T-helper 1 cell treated with Interleukin-12 subunit alpha and Interleukin-12 subunit beta and Interleukin-4 antibody, amounts not matched to agents 30 μg/mL and 1 μg/mL, for 36 hours (primary cell): ENCODE measurements at regions not wholly inside any gene's neighbourhood (a gene's known extent, or its start where the extent isn't known, plus 50 kb on each side); places are given as distances from the start of the nearest gene placed in this dataset.

Source experiments
- H3K27ac Mint-ChIP-seq: one replicate; pipeline ENCODE4 v1.8.0; 2021; ENCODE audit warnings: mild to moderate bottlenecking, mixed read lengths
- H3K27me3 Mint-ChIP-seq: one replicate; pipeline ENCODE4 v1.8.0; 2021; ENCODE audit warnings: low read depth, mixed read lengths
- H3K36me3 Mint-ChIP-seq: one replicate; pipeline ENCODE4 v1.8.0; 2021; ENCODE audit warnings: low read depth, mixed read lengths
- H3K4me1 Mint-ChIP-seq: one replicate; pipeline ENCODE4 v1.8.0; 2021; ENCODE audit warnings: low read depth, mixed read lengths
- H3K4me3 Mint-ChIP-seq: one replicate; pipeline ENCODE4 v1.8.0; 2021; ENCODE audit warnings: mild to moderate bottlenecking, moderate library complexity, mixed read lengths
- H3K9me3 Mint-ChIP-seq: one replicate; pipeline ENCODE4 v1.8.0; 2021; ENCODE audit warnings: mixed read lengths

GRCh38 chr18:28652654-28653053 is 475.7 kb upstream of the CDH2 start:
- Mint-ChIP-seq H3K4me3 (no peak overlapping the region), H3K36me3 (no peaks in the 10 kb centered on the region), H3K27me3 (no peaks in the 10 kb centered on the region), H3K9me3 (peaks cover 24% of the 10 kb centered on the region), H3K27ac (no peak overlapping the region), H3K4me1 (no peaks in the 10 kb centered on the region)

- no peak overlapping the region for H3K4me3 Mint-ChIP-seq
- H3K4me1 Mint-ChIP-seq, result no peaks in the 10 kb centered on the region
- H3K27ac Mint-ChIP-seq, result no peak overlapping the region
- H3K36me3 Mint-ChIP-seq, result no peaks in the 10 kb centered on the region
- no peaks in the 10 kb centered on the region for H3K27me3 Mint-ChIP-seq
- H3K9me3 Mint-ChIP-seq, result peaks cover 21% of the 10 kb centered on the region
These were observed 474.4 kb upstream of the CDH2 start for GRCh38 chr18:28651298-28651697.

GRCh38 chr18:28650860-28651259 is 473.9 kb upstream of the CDH2 start:
- Mint-ChIP-seq H3K27ac (no peak overlapping the region), H3K4me3 (no peak overlapping the region), H3K27me3 (no peaks in the 10 kb centered on the region), H3K4me1 (no peaks in the 10 kb centered on the region), H3K36me3 (no peaks in the 10 kb centered on the region), H3K9me3 (peaks cover 21% of the 10 kb centered on the region)

GRCh38 chr18:28647961-28648360 is 471.0 kb upstream of the CDH2 start:
- Mint-ChIP-seq H3K27ac (no peak overlapping the region), H3K4me3 (no peak overlapping the region), H3K27me3 (no peaks in the 10 kb centered on the region)

GRCh38 chr18:28637897-28638296 is 461.0 kb upstream of the CDH2 start:
- H3K4me3 Mint-ChIP-seq, result no peak overlapping the region
- no peaks in the 10 kb centered on the region for H3K36me3 Mint-ChIP-seq
- H3K4me1 Mint-ChIP-seq, result no peaks in the 10 kb centered on the region
- H3K9me3 Mint-ChIP-seq, result peaks cover 39% of the 10 kb centered on the region
- H3K27ac Mint-ChIP-seq, result no peak overlapping the region
- H3K27me3 Mint-ChIP-seq, result no peaks in the 10 kb centered on the region

More at GRCh38 chr18:28647961-28648360, 471.0 kb upstream of the CDH2 start:
- Mint-ChIP-seq H3K4me1 (no peaks in the 10 kb centered on the region), H3K9me3 (peaks cover 20% of the 10 kb centered on the region), H3K36me3 (no peaks in the 10 kb centered on the region)

GRCh38 chr18:28635530-28635929 is 458.6 kb upstream of the CDH2 start:
- H3K36me3 Mint-ChIP-seq, result no peaks in the 10 kb centered on the region
- H3K9me3 Mint-ChIP-seq, result peaks cover 38% of the 10 kb centered on the region
- H3K27me3 Mint-ChIP-seq, result no peaks in the 10 kb centered on the region
- H3K27ac Mint-ChIP-seq, result no peak overlapping the region
- no peak overlapping the region for H3K4me3 Mint-ChIP-seq
- no peaks in the 10 kb centered on the region for H3K4me1 Mint-ChIP-seq

GRCh38 chr18:28626756-28627155 is 449.8 kb upstream of the CDH2 start:
- Mint-ChIP-seq H3K4me1 (no peaks in the 10 kb centered on the region), H3K36me3 (no peaks in the 10 kb centered on the region), H3K9me3 (peaks cover under 1% of the 10 kb centered on the region), H3K4me3 (no peak overlapping the region), H3K27me3 (no peaks in the 10 kb centered on the region), H3K27ac (no peak overlapping the region)

- H3K9me3 Mint-ChIP-seq, result peaks cover 15% of the 10 kb centered on the region
- H3K4me3 Mint-ChIP-seq, result no peak overlapping the region
- no peaks in the 10 kb centered on the region for H3K36me3 Mint-ChIP-seq
- no peaks in the 10 kb centered on the region for H3K4me1 Mint-ChIP-seq
- no peaks in the 10 kb centered on the region for H3K27me3 Mint-ChIP-seq
- no peak overlapping the region for H3K27ac Mint-ChIP-seq
These were observed 431.1 kb upstream of the CDH2 start for GRCh38 chr18:28607991-28608390.

GRCh38 chr18:28606686-28607085 is 429.8 kb upstream of the CDH2 start:
- Mint-ChIP-seq H3K36me3 (no peaks in the 10 kb centered on the region), H3K27ac (no peak overlapping the region), H3K4me3 (no peak overlapping the region), H3K9me3 (peaks cover 15% of the 10 kb centered on the region), H3K4me1 (no peaks in the 10 kb centered on the region), H3K27me3 (no peaks in the 10 kb centered on the region)

- H3K4me3 Mint-ChIP-seq, result no peak overlapping the region
- no peaks in the 10 kb centered on the region for H3K4me1 Mint-ChIP-seq
- no peak overlapping the region for H3K27ac Mint-ChIP-seq
- peaks cover 11% of the 10 kb centered on the region for H3K9me3 Mint-ChIP-seq
- no peaks in the 10 kb centered on the region for H3K36me3 Mint-ChIP-seq
- H3K27me3 Mint-ChIP-seq, result no peaks in the 10 kb centered on the region
These were observed 425.5 kb upstream of the CDH2 start for GRCh38 chr18:28602391-28602790.

GRCh38 chr18:28594034-28594433 is 417.1 kb upstream of the CDH2 start:
- Mint-ChIP-seq H3K4me1 (no peaks in the 10 kb centered on the region), H3K9me3 (peaks cover 8% of the 10 kb centered on the region)

GRCh38 chr18:28588884-28589549 is 412.1 kb upstream of the CDH2 start:
- H3K4me1 Mint-ChIP-seq, result no peaks in the 10 kb centered on the region
- H3K36me3 Mint-ChIP-seq, result no peaks in the 10 kb centered on the region

More at GRCh38 chr18:28594034-28594433, 417.1 kb upstream of the CDH2 start:
- H3K36me3 Mint-ChIP-seq, result no peaks in the 10 kb centered on the region
- no peak overlapping the region for H3K27ac Mint-ChIP-seq
- no peak overlapping the region for H3K4me3 Mint-ChIP-seq
- no peaks in the 10 kb centered on the region for H3K27me3 Mint-ChIP-seq

GRCh38 chr18:28584731-28585130 is 407.8 kb upstream of the CDH2 start:
- Mint-ChIP-seq H3K36me3 (no peaks in the 10 kb centered on the region), H3K9me3 (peaks cover 10% of the 10 kb centered on the region), H3K27ac (no peak overlapping the region)

More at GRCh38 chr18:28588884-28589549, 412.1 kb upstream of the CDH2 start:
- Mint-ChIP-seq H3K27ac (no peak overlapping the region), H3K4me3 (no peak overlapping the region), H3K27me3 (no peaks in the 10 kb centered on the region), H3K9me3 (peaks cover 8% of the 10 kb centered on the region)

GRCh38 chr18:28582724-28583123 is 405.8 kb upstream of the CDH2 start:
- Mint-ChIP-seq H3K36me3 (no peaks in the 10 kb centered on the region), H3K9me3 (peaks cover 16% of the 10 kb centered on the region), H3K27ac (no peak overlapping the region), H3K4me1 (no peaks in the 10 kb centered on the region), H3K4me3 (no peak overlapping the region), H3K27me3 (no peaks in the 10 kb centered on the region)

More at GRCh38 chr18:28584731-28585130, 407.8 kb upstream of the CDH2 start:
- Mint-ChIP-seq H3K27me3 (no peaks in the 10 kb centered on the region), H3K4me1 (no peaks in the 10 kb centered on the region), H3K4me3 (no peak overlapping the region)

GRCh38 chr18:28581521-28582071 is 404.7 kb upstream of the CDH2 start:
- H3K4me3 Mint-ChIP-seq, result no peak overlapping the region
- peaks cover 16% of the 10 kb centered on the region for H3K9me3 Mint-ChIP-seq

More at GRCh38 chr18:28581521-28582071, 404.7 kb upstream of the CDH2 start:
- no peaks in the 10 kb centered on the region for H3K36me3 Mint-ChIP-seq
- H3K27me3 Mint-ChIP-seq, result no peaks in the 10 kb centered on the region
- no peaks in the 10 kb centered on the region for H3K4me1 Mint-ChIP-seq
- H3K27ac Mint-ChIP-seq, result no peak overlapping the region
